Uterus (tissue), 2 donors: ENCODE measurements at regions not wholly inside any gene's neighbourhood (a gene's known extent, or its start where the extent isn't known, plus 50 kb on each side); places are given as distances from the start of the nearest gene placed in this dataset.

Experiments used
- POLR2A ChIP-seq, 2 donors: fragments of 450-650 bp; IDR thresholded peaks; one replicate each; pipeline ENCODE4 v1.6.1; 2016; ENCODE audit warnings: antibody characterized with exemption in 2 of 2, mild to moderate bottlenecking in 1 of 2, moderate library complexity in 1 of 2
- TF ChIP-seq, protein P1 (sequence below), 4 experiments: fragments of 200-600 bp in 2 of 4; fragments of 450-650 bp in 2 of 4; sonication (generic) in 2 of 4; IDR thresholded peaks; one replicate each; pipeline ENCODE4 v1.5.1; 2016 to 2019; ENCODE audit warnings: antibody characterized with exemption in 4 of 4, mild to moderate bottlenecking in 2 of 4, moderate library complexity in 1 of 4

DNA sequence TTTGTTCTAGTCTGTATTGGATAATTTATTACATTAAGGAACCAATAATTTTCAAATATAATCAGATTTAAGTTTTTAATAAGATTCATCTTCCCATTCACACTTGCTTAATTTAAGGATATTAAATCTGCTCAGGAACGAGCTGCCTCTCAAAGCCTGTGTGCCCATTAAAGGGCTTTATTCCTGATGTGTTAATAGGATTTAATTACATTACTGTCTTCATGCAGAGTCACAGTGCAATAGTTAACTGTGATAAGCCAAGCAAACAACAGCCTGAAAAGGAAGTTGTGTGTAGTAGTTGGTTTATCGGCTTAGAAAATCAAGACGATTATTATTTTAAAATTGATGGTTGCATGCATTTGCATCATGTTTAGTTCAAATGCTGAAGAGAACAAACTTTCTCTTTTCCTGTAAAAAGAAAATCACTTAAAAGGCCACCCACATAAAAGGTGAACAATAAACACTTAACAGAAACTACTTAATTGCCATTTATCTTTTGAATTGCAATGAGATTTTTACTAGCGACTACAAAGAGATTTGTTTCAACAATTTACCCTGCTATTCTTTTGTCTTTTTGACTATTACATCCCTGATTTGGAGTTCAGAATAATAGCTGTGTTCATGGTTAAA lies 174.6 kb downstream of the RWDD3 start:
- TF ChIP-seq, protein P1, sequence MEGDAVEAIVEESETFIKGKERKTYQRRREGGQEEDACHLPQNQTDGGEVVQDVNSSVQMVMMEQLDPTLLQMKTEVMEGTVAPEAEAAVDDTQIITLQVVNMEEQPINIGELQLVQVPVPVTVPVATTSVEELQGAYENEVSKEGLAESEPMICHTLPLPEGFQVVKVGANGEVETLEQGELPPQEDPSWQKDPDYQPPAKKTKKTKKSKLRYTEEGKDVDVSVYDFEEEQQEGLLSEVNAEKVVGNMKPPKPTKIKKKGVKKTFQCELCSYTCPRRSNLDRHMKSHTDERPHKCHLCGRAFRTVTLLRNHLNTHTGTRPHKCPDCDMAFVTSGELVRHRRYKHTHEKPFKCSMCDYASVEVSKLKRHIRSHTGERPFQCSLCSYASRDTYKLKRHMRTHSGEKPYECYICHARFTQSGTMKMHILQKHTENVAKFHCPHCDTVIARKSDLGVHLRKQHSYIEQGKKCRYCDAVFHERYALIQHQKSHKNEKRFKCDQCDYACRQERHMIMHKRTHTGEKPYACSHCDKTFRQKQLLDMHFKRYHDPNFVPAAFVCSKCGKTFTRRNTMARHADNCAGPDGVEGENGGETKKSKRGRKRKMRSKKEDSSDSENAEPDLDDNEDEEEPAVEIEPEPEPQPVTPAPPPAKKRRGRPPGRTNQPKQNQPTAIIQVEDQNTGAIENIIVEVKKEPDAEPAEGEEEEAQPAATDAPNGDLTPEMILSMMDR (IDR thresholded peaks at IDR 0.05), result no peak
- TF ChIP-seq POLR2A (IDR thresholded peaks at IDR 0.05), result no peak
